HepG2 (cell line): ENCODE measurements at regions not wholly inside any gene's neighbourhood (a gene's known extent, or its start where the extent isn't known, plus 50 kb on each side); places are given as distances from the start of the nearest gene placed in this dataset.

Experiments
- CBFB ChIP-seq: sonication (generic); formaldehyde crosslinking; IDR thresholded peaks from 2 replicates; pipeline ENCODE4 v1.4.0; 2020; ENCODE audit warnings: missing genetic modification reagents
- MED13 ChIP-seq: sonication (generic); formaldehyde crosslinking; IDR thresholded peaks from 2 replicates; pipeline ENCODE4 v1.5.0; 2020; ENCODE audit warnings: missing genetic modification reagents
- MIER3 ChIP-seq: IDR thresholded peaks from 2 replicates; pipeline ENCODE4 v1.6.1; 2016; ENCODE audit warnings: missing compliant biosample characterization, borderline replicate concordance
- RFX5 ChIP-seq: IDR thresholded peaks from 2 replicates; pipeline ENCODE4 v1.6.1; 2011; ENCODE audit warnings: low read depth, low read length, improper control_type of control experiment
- ZNF10 ChIP-seq: sonication (generic); formaldehyde crosslinking; IDR thresholded peaks from 2 replicates; pipeline ENCODE4 v1.4.0; 2020; ENCODE audit warnings: mild to moderate bottlenecking, low read depth, missing genetic modification reagents, borderline replicate concordance
- ZNF253 ChIP-seq: sonication (generic); formaldehyde crosslinking; IDR thresholded peaks from 2 replicates; pipeline ENCODE4 v1.8.0; 2022; ENCODE audit warnings: mild to moderate bottlenecking, missing genetic modification reagents, borderline replicate concordance
- TF ChIP-seq, protein P1 (sequence below): sonication (generic); formaldehyde crosslinking; IDR thresholded peaks from 2 replicates; pipeline ENCODE4 v1.4.0; 2020; ENCODE audit warnings: missing genetic modification reagents
- TF ChIP-seq, protein P2 (sequence below): sonication (generic); formaldehyde crosslinking; IDR thresholded peaks from 2 replicates; pipeline ENCODE4 v1.5.1; 2020; ENCODE audit warnings: missing genetic modification reagents, mild to moderate bottlenecking, borderline replicate concordance
- TF ChIP-seq, protein P3 (sequence below): sonication (generic); formaldehyde crosslinking; IDR thresholded peaks from 2 replicates; pipeline ENCODE4 v1.9.0; 2021; ENCODE audit warnings: missing genetic modification reagents, mild to moderate bottlenecking, borderline replicate concordance
- TF ChIP-seq, protein P4 (sequence below): IDR thresholded peaks from 2 replicates; pipeline ENCODE4 v1.6.1; 2016; ENCODE audit warnings: missing compliant biosample characterization, missing genetic modification reagents, borderline replicate concordance

DNA sequence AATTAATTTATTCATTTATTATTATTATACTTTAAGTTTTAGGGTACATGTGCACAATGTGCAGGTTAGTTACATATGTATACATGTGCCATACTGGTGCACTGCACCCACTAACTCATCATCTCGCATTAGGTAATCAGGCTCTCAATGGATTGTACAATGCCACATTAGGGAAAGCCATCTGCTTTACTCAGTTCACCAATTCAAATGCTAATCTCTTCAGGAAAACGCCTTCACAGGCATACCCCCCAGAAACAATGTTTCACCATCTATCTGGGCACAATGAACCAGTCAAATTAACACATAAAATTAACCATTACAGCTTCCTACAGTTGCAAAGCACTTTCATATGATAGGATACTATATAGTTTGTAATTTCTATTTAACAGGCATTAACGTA, 84.8 kb upstream of the DNAJC10 start (continued):
- TF ChIP-seq, protein P1, sequence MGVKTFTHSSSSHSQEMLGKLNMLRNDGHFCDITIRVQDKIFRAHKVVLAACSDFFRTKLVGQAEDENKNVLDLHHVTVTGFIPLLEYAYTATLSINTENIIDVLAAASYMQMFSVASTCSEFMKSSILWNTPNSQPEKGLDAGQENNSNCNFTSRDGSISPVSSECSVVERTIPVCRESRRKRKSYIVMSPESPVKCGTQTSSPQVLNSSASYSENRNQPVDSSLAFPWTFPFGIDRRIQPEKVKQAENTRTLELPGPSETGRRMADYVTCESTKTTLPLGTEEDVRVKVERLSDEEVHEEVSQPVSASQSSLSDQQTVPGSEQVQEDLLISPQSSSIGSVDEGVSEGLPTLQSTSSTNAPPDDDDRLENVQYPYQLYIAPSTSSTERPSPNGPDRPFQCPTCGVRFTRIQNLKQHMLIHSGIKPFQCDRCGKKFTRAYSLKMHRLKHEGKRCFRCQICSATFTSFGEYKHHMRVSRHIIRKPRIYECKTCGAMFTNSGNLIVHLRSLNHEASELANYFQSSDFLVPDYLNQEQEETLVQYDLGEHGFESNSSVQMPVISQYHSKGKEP (CRISPR knock-in tag), result no peak
- TF ChIP-seq ZNF253 (no peak), RFX5 (no peak), ZNF10 (CRISPR knock-in tag) (no peak), MIER3 (CRISPR knock-in tag) (no peak), MED13 (no peak), CBFB (CRISPR knock-in tag) (no peak)
- TF ChIP-seq, protein P2, sequence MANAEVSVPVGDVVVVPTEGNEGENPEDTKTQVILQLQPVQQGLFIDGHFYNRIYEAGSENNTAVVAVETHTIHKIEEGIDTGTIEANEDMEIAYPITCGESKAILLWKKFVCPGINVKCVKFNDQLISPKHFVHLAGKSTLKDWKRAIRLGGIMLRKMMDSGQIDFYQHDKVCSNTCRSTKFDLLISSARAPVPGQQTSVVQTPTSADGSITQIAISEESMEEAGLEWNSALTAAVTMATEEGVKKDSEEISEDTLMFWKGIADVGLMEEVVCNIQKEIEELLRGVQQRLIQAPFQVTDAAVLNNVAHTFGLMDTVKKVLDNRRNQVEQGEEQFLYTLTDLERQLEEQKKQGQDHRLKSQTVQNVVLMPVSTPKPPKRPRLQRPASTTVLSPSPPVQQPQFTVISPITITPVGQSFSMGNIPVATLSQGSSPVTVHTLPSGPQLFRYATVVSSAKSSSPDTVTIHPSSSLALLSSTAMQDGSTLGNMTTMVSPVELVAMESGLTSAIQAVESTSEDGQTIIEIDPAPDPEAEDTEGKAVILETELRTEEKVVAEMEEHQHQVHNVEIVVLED, result no peak
- TF ChIP-seq, protein P3, sequence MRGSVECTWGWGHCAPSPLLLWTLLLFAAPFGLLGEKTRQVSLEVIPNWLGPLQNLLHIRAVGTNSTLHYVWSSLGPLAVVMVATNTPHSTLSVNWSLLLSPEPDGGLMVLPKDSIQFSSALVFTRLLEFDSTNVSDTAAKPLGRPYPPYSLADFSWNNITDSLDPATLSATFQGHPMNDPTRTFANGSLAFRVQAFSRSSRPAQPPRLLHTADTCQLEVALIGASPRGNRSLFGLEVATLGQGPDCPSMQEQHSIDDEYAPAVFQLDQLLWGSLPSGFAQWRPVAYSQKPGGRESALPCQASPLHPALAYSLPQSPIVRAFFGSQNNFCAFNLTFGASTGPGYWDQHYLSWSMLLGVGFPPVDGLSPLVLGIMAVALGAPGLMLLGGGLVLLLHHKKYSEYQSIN, result no peak
- TF ChIP-seq, protein P4, sequence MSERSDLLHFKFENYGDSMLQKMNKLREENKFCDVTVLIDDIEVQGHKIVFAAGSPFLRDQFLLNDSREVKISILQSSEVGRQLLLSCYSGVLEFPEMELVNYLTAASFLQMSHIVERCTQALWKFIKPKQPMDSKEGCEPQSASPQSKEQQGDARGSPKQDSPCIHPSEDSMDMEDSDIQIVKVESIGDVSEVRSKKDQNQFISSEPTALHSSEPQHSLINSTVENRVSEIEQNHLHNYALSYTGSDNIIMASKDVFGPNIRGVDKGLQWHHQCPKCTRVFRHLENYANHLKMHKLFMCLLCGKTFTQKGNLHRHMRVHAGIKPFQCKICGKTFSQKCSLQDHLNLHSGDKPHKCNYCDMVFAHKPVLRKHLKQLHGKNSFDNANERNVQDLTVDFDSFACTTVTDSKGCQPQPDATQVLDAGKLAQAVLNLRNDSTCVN (CRISPR knock-in tag), result no peak
